H1 (cell line): ENCODE measurements at regions not wholly inside any gene's neighbourhood (a gene's known extent, or its start where the extent isn't known, plus 50 kb on each side); places are given as distances from the start of the nearest gene placed in this dataset.

Experiments
- CTCF ChIA-PET: fragments of 300-600 bp; sonication (Branson Sonifier 250); formaldehyde crosslinking; loops from one replicate; lab custom pipeline; 2021; ENCODE audit not compliant: partially characterized antibody; lab: Charles Lee
- POLR2A ChIA-PET: fragments of 300-600 bp; sonication (Branson Sonifier 250); formaldehyde crosslinking; loops from one replicate; lab custom pipeline; 2021; ENCODE audit warnings: inconsistent platforms; ENCODE audit not compliant: partially characterized antibody; lab: Charles Lee
- DNase-seq, 2 experiments: peaks; one replicate each; pipeline versions ENCODE4 v3.0.0 to v3.0.0-alpha.2; 2010 to 2022; ENCODE audit warnings: low spot score in 2 of 2, low read depth in 1 of 2, mixed read lengths in 1 of 2
- FAIRE-seq: peaks from 2 replicates; lab custom pipeline; 2011; peaks lifted over from hg19 to GRCh38; lab: Jason Lieb, UNC
- H2AFZ ChIP-seq: 2 replicates; pipeline ENCODE4 v1.8.1; 2012; ENCODE audit warnings: low read length, inconsistent platforms
- H2AK5ac ChIP-seq: 2 replicates; pipeline ENCODE4 v1.6.1; 2013; ENCODE audit warnings: low read depth, low read length
- H2BK120ac ChIP-seq: replicated peaks from 2 replicates; pipeline ENCODE3; 2013; ENCODE audit warnings: low read depth, low read length, inconsistent platforms
- H2BK12ac ChIP-seq: 2 replicates; pipeline ENCODE4 v1.6.1; 2013; ENCODE audit warnings: low read depth, low read length
- H2BK15ac ChIP-seq: 2 replicates; pipeline ENCODE4 v1.6.1; 2013; ENCODE audit warnings: low read length
- H2BK20ac ChIP-seq: 2 replicates; pipeline ENCODE4 v1.6.1; 2013; ENCODE audit warnings: low read length
- H2BK5ac ChIP-seq: 2 replicates; pipeline ENCODE4 v1.6.1; 2013; ENCODE audit warnings: low read depth, low read length
- H3K14ac ChIP-seq: 2 replicates; pipeline ENCODE4 v1.6.1; 2013; ENCODE audit warnings: inconsistent platforms; ENCODE audit not compliant: insufficient read length
- H3K18ac ChIP-seq: 2 replicates; pipeline ENCODE4 v1.6.1; 2013; ENCODE audit warnings: low read length; ENCODE audit errors: extremely low read depth
- H3K23ac ChIP-seq: 2 replicates; pipeline ENCODE4 v1.6.1; 2013; ENCODE audit warnings: inconsistent platforms; ENCODE audit not compliant: insufficient read length
- H3K23me2 ChIP-seq: 2 replicates; pipeline ENCODE4 v1.6.1; 2013; ENCODE audit warnings: low read depth, low read length
- H3K27ac ChIP-seq: 2 replicates; pipeline ENCODE4 v1.6.1; 2011; ENCODE audit warnings: low read depth, low read length, inconsistent platforms
- H3K27me3 ChIP-seq, 4 experiments: replicated peaks in 1 of 4; 1 replicate in 1 of 4; 2 replicates in 3 of 4; pipeline versions ENCODE4 v1.6.1 to v1.8.1; 2011 to 2013; ENCODE audit warnings: low read length in 3 of 4, mild to moderate bottlenecking in 3 of 4, inconsistent platforms in 2 of 4, mixed read lengths in 2 of 4, moderate library complexity in 1 of 4; ENCODE audit not compliant: control insufficient read depth in 3 of 4, insufficient read depth in 3 of 4; ENCODE audit errors: extremely low read depth in 1 of 4
- H3K36me3 ChIP-seq, 4 experiments: 2 replicates each; pipeline versions ENCODE4 v1.6.1 to v1.8.1; 2011 to 2013; ENCODE audit warnings: mild to moderate bottlenecking in 4 of 4, low read length in 3 of 4, moderate library complexity in 2 of 4, control low read depth in 1 of 4, inconsistent platforms in 1 of 4; ENCODE audit not compliant: insufficient read depth in 4 of 4, control insufficient read depth in 2 of 4
- H3K4ac ChIP-seq: replicated peaks from 2 replicates; pipeline ENCODE3; 2013; ENCODE audit warnings: low read length, low read depth, mixed read lengths, inconsistent platforms; ENCODE audit not compliant: insufficient read length
- H3K4me1 ChIP-seq, 4 experiments: replicated peaks in 1 of 4; 1 replicate in 1 of 4; 2 replicates in 3 of 4; pipeline versions ENCODE4 v1.6.1 to v1.8.1; 2011 to 2013; ENCODE audit warnings: low read length in 3 of 4, inconsistent platforms in 2 of 4, mixed read lengths in 1 of 4; ENCODE audit not compliant: insufficient read depth in 4 of 4, control insufficient read depth in 3 of 4
- H3K4me2 ChIP-seq, 2 experiments: 2 replicates each; pipeline versions ENCODE4 v1.6.1 to v1.8.1; 2011 to 2013; ENCODE audit warnings: low read depth in 2 of 2, low read length in 2 of 2, control low read depth in 1 of 2, inconsistent platforms in 1 of 2, mild to moderate bottlenecking in 1 of 2; ENCODE audit not compliant: insufficient read depth in 1 of 2
- H3K4me3 ChIP-seq, 4 experiments: fragments of 200-600, 300-600 bp in 1 of 4; sonication (generic), shearing (Covaris generic), sonication (Bioruptor Twin) in 1 of 4; 2 replicates each; pipeline versions ENCODE4 v1.5.1 to v1.8.1; 2011 to 2016; ENCODE audit warnings: low read length in 4 of 4, low read depth in 3 of 4, control low read depth in 2 of 4, inconsistent platforms in 2 of 4, mild to moderate bottlenecking in 2 of 4, mixed read lengths in 1 of 4, moderate library complexity in 1 of 4; ENCODE audit not compliant: insufficient read depth in 2 of 4; ENCODE audit errors: extremely low read depth in 1 of 4
- H3K56ac ChIP-seq: replicated peaks from 2 replicates; pipeline ENCODE3; 2013; ENCODE audit warnings: low read depth, mild to moderate bottlenecking, mixed read lengths, low read length, inconsistent platforms; ENCODE audit not compliant: insufficient read length
- H3K79me1 ChIP-seq: 2 replicates; pipeline ENCODE4 v1.6.1; 2013; ENCODE audit warnings: low read depth, low read length, control low read depth
- H3K79me2 ChIP-seq, 2 experiments: 2 replicates each; pipeline versions ENCODE4 v1.6.1 to v1.8.1; 2012 to 2013; ENCODE audit warnings: low read length in 2 of 2, mild to moderate bottlenecking in 2 of 2, inconsistent platforms in 1 of 2; ENCODE audit not compliant: insufficient read depth in 2 of 2, control insufficient read depth in 1 of 2
- H3K9ac ChIP-seq, 4 experiments: replicated peaks in 1 of 4; 1 replicate in 1 of 4; 2 replicates in 3 of 4; pipeline versions ENCODE4 v1.6.1 to v1.8.1; 2011 to 2013; ENCODE audit warnings: low read depth in 3 of 4, low read length in 3 of 4, control low read depth in 2 of 4, mild to moderate bottlenecking in 2 of 4, moderate library complexity in 2 of 4, inconsistent platforms in 1 of 4; ENCODE audit errors: extremely low read depth in 1 of 4
- H3K9me3 ChIP-seq, 2 experiments: 2 replicates each; pipeline versions ENCODE4 v1.6.1 to v1.8.1; 2012 to 2013; ENCODE audit warnings: mild to moderate bottlenecking in 2 of 2, moderate library complexity in 2 of 2, control low read depth in 1 of 2, inconsistent platforms in 1 of 2, low read depth in 1 of 2, low read length in 1 of 2, mixed read lengths in 1 of 2; ENCODE audit not compliant: insufficient read depth in 2 of 2
- H4K20me1 ChIP-seq, 2 experiments: replicated peaks in 1 of 2; 2 replicates each; pipeline versions ENCODE3 to v1.8.1; 2011 to 2013; ENCODE audit warnings: inconsistent platforms in 2 of 2, low read length in 2 of 2, mild to moderate bottlenecking in 1 of 2; ENCODE audit not compliant: insufficient read depth in 2 of 2, control insufficient read depth in 1 of 2
- H4K5ac ChIP-seq: 2 replicates; pipeline ENCODE4 v1.6.1; 2013; ENCODE audit warnings: low read length, low read depth, mixed read lengths, inconsistent platforms; ENCODE audit not compliant: insufficient read length
- H4K8ac ChIP-seq: 2 replicates; pipeline ENCODE4 v1.8.0; 2013; ENCODE audit warnings: mild to moderate bottlenecking, moderate library complexity, low read length, inconsistent platforms; ENCODE audit not compliant: insufficient read depth; ENCODE audit errors: extremely low read depth
- H4K91ac ChIP-seq: replicated peaks from 2 replicates; pipeline ENCODE3; 2013; ENCODE audit warnings: low read length, mixed read lengths, inconsistent platforms; ENCODE audit not compliant: insufficient read length
- CTCF ChIP-seq, 3 experiments: IDR thresholded peaks; 1 replicate in 2 of 3; 2 replicates in 1 of 3; pipeline versions ENCODE4 v1.5.1 to v1.6.1; 2011; ENCODE audit warnings: low read length in 3 of 3, mild to moderate bottlenecking in 3 of 3, inconsistent platforms in 2 of 3, low read depth in 1 of 3, moderate library complexity in 1 of 3; ENCODE audit not compliant: insufficient read depth in 1 of 3; ENCODE audit errors: control extremely low read depth in 1 of 3
- E2F6 ChIP-seq: IDR thresholded peaks from 2 replicates; pipeline ENCODE4 v1.6.1; 2012; ENCODE audit warnings: inconsistent platforms
- HDAC2 ChIP-seq, 2 experiments: fragments of 300-600 bp in 1 of 2; sonication (generic) in 1 of 2; IDR thresholded peaks; 2 replicates each; pipeline ENCODE4 v1.6.1; 2011 to 2012; ENCODE audit warnings: low read depth in 2 of 2, low read length in 2 of 2, mild to moderate bottlenecking in 2 of 2, moderate library complexity in 2 of 2, borderline replicate concordance in 1 of 2, inconsistent platforms in 1 of 2
- KDM4A ChIP-seq: IDR thresholded peaks from one replicate; pipeline ENCODE4 v1.7.1; 2012; ENCODE audit warnings: low read depth, mild to moderate bottlenecking, moderate library complexity, low read length, inconsistent platforms; ENCODE audit not compliant: severe bottlenecking
- NANOG ChIP-seq: IDR thresholded peaks from 2 replicates; pipeline ENCODE4 v1.6.1; 2011; ENCODE audit warnings: low read length, low read depth, mild to moderate bottlenecking, inconsistent platforms; ENCODE audit not compliant: insufficient read depth, poor library complexity, severe bottlenecking
- NRF1 ChIP-seq: IDR thresholded peaks from 2 replicates; pipeline ENCODE4 v1.6.1; 2011; ENCODE audit warnings: mild to moderate bottlenecking, low read depth, low read length, improper control_type of control experiment
- RBBP5 ChIP-seq: IDR thresholded peaks from 2 replicates; pipeline ENCODE4 v1.7.1; 2012; ENCODE audit warnings: low read depth, mild to moderate bottlenecking, inconsistent platforms, low read length, moderate library complexity, borderline replicate concordance
- RXRA ChIP-seq: IDR thresholded peaks from 2 replicates; pipeline ENCODE4 v1.6.1; 2011; ENCODE audit warnings: low read depth, mild to moderate bottlenecking, low read length, moderate library complexity; ENCODE audit not compliant: insufficient read depth
- TAF7 ChIP-seq: optimal IDR thresholded peaks from 2 replicates; pipeline ENCODE3; 2011; ENCODE audit warnings: low read depth, mild to moderate bottlenecking, inconsistent platforms, low read length, moderate library complexity, borderline replicate concordance
- ZNF274 ChIP-seq: IDR thresholded peaks from 2 replicates; pipeline ENCODE4 v1.7.0; 2012; ENCODE audit warnings: low read length, borderline replicate concordance; ENCODE audit errors: extremely low read depth
- WGBS, 2 experiments: shearing (Covaris generic) in 1 of 2; methylation state at CpG; one replicate each; pipeline versions ENCODE4 v1.1.6 to v1.1.7; 2013 to 2015; ENCODE audit warnings: low lambda C conversion rate in 2 of 2, mixed read lengths in 2 of 2, inconsistent platforms in 1 of 2, low coverage in 1 of 2, missing lambda C conversion rate in 1 of 2; ENCODE audit not compliant: insufficient replicate concordance in 2 of 2, insufficient coverage in 1 of 2, insufficient read length in 1 of 2; ENCODE audit errors: extremely low coverage in 1 of 2, missing lambda C conversion rate in 1 of 2; 5-methylcytosine and 5-hydroxymethylcytosine counted together

GRCh38 chr2:220417503-220417902 is 790.1 kb downstream of the SLC4A3 start:
- Histone ChIP-seq H3K9me3 (no peaks in the 10 kb centered on the region; a peak in 1 of 4 replicates), H3K36me3 (no peaks in the 10 kb centered on the region; a peak in 1 of 8 replicates), H2BK20ac (no peak overlapping the region), H4K8ac (no peak overlapping the region), H3K27me3 (no peaks in the 10 kb centered on the region), H2BK15ac (no peak overlapping the region), H3K4me2 (no peak overlapping the region; a peak in 1 of 4 replicates), H3K4me1 (peaks cover 0 to 5% (median 0%) of the 10 kb centered on the region in 4 experiments; a peak in 2 of 7 replicates), H3K18ac (no peak overlapping the region), H2AK5ac (no peak overlapping the region), H3K4ac (no peak overlapping the region), H3K4me3 (no peak overlapping the region), H2AFZ (no peak overlapping the region), H3K79me2 (no peaks in the 10 kb centered on the region), H3K27ac (no peak overlapping the region), H3K14ac (no peak overlapping the region), H3K23me2 (no peaks in the 10 kb centered on the region), H3K79me1 (no peaks in the 10 kb centered on the region), H2BK120ac (no peak overlapping the region), H2BK5ac (no peak overlapping the region), H3K9ac (no peak overlapping the region), H3K56ac (no peak overlapping the region), H3K23ac (no peak overlapping the region), H4K20me1 (no peaks in the 10 kb centered on the region), H4K91ac (no peak overlapping the region), H2BK12ac (no peak overlapping the region), H4K5ac (no peak overlapping the region)
- WGBS, 2 experiments = 51% methylated on average over 7 of the region's 7 CpGs; no CpG with 5 or more reads in 1 of the 2 experiments
- DNase-seq (no peak), FAIRE-seq (no peak)
- ChIA-PET CTCF (interaction anchor here (1.1 kb wide), 1 partner anchor 10 kb away, joined by 4 read pairs; no protein-coding TSS in a partner anchor), POLR2A (no interaction called here)
- no peak for TF ChIP-seq RBBP5
- no peak for TF ChIP-seq E2F6
- no peak for TF ChIP-seq CTCF (IDR thresholded peaks at IDR 0.05; ENCODE audit: control extremely low read depth in 1 of 3, insufficient read depth in 1 of 3, low read depth in 1 of 3, low read length in 3 of 3)
- TF ChIP-seq NRF1 = no peak
- TF ChIP-seq ZNF274 = no peak
- TF ChIP-seq KDM4A = no peak
- TF ChIP-seq HDAC2 (IDR thresholded peaks at IDR 0.05; ENCODE audit: borderline replicate concordance in 1 of 2, low read depth in 2 of 2, low read length in 2 of 2) = peak in 1 of 2 experiments; percentile 67; a peak in 1 of 4 replicates
- TF ChIP-seq RXRA = no peak
- peak; percentile 36 for TF ChIP-seq NANOG
- no peak for TF ChIP-seq TAF7
